Thyroid gland (tissue), 4 donors: ENCODE measurements at regions not wholly inside any gene's neighbourhood (a gene's known extent, or its start where the extent isn't known, plus 50 kb on each side); places are given as distances from the start of the nearest gene placed in this dataset.

Experiments
- DNase-seq, 2 donors: peaks; one replicate each; pipeline ENCODE4 v3.0.0-alpha.2; 2019
- H3K27ac ChIP-seq, 3 donors: fragments of 200-600 bp; sonication (generic); 1 replicate in 2 of 3; 2 replicates in 1 of 3; pipeline ENCODE4 v1.5.1; 2016 to 2019; ENCODE audit warnings: mild to moderate bottlenecking in 1 of 3, moderate library complexity in 1 of 3
- H3K27me3 ChIP-seq: fragments of 200-600 bp; sonication (generic); one replicate; pipeline ENCODE4 v1.5.1; 2019
- H3K36me3 ChIP-seq, 2 donors: fragments of 200-600 bp; sonication (generic); one replicate each; pipeline ENCODE4 v1.5.1; 2016 to 2019
- H3K4me1 ChIP-seq, 2 donors: fragments of 200-600 bp; sonication (generic); one replicate each; pipeline ENCODE4 v1.5.1; 2017 to 2019
- H3K4me3 ChIP-seq, 3 donors: fragments of 200-600 bp; sonication (generic); replicated peaks in 1 of 3; 1 replicate in 2 of 3; 2 replicates in 1 of 3; pipeline ENCODE4 v1.5.1; 2016; ENCODE audit warnings: mild to moderate bottlenecking in 1 of 3
- H3K9me3 ChIP-seq: fragments of 200-600 bp; sonication (generic); one replicate; pipeline ENCODE4 v1.5.1; 2017
- CTCF ChIP-seq, 6 experiments: fragments of 200-600 bp in 3 of 6; fragments of 450-650 bp in 3 of 6; sonication (generic) in 3 of 6; IDR thresholded peaks; one replicate each; pipeline ENCODE4 v1.5.1; 2016 to 2019; ENCODE audit warnings: antibody characterized with exemption in 6 of 6, mild to moderate bottlenecking in 2 of 6, inconsistent platforms in 1 of 6, moderate library complexity in 1 of 6
- POLR2A ChIP-seq, 2 donors: fragments of 450-650 bp; IDR thresholded peaks; one replicate each; pipeline ENCODE4 v1.6.1; 2017; ENCODE audit warnings: antibody characterized with exemption in 2 of 2, mild to moderate bottlenecking in 2 of 2, moderate library complexity in 1 of 2
- WGBS, 2 donors: methylation state at CpG; one replicate each; pipeline ENCODE4 v1.1.5; 2017; 5-methylcytosine and 5-hydroxymethylcytosine counted together
- intact Hi-C: fragments of 100-400 bp; cut with DNase I; formaldehyde crosslinking; loops from one replicate; pipeline ENCODE4 v1.15.1; 2023

GRCh38 chr9:88658311-88658822 is 123.4 kb downstream of the NXNL2 start:
- Histone ChIP-seq H3K36me3 (no peaks in the 10 kb centered on the region), H3K27ac (peak overlapping the region; percentile 16 to 85 (median 77)), H3K9me3 (no peaks in the 10 kb centered on the region), H3K4me3 (no peak overlapping the region), H3K4me1 (peaks cover 17 to 21% of the 10 kb centered on the region in 2 donors), H3K27me3 (no peaks in the 10 kb centered on the region)
- intact Hi-C loops: loop anchor here (2.0 kb wide), 1 partner anchor 342 kb away; no protein-coding TSS in a partner anchor
- DNase-seq: peak; percentile 92 to 96
- WGBS, 2 donors: 17 to 26% methylated on average over 7 of the region's 7 CpGs
- TF ChIP-seq POLR2A (IDR thresholded peaks at IDR 0.05): no peak
- TF ChIP-seq CTCF (IDR thresholded peaks at IDR 0.05): no peak

- H3K27ac ChIP-seq: peak overlapping the region in 2 of 3 donors; percentile 77 to 85
- TF ChIP-seq POLR2A (IDR thresholded peaks at IDR 0.05): no peak
- no peak for TF ChIP-seq CTCF (IDR thresholded peaks at IDR 0.05)
- H3K4me3 ChIP-seq: no peak overlapping the region
- WGBS, 2 donors: 57 to 74% methylated on average over 2 of the region's 2 CpGs
- intact Hi-C loops: loop anchor here (2.0 kb wide), 1 partner anchor 342 kb away; no protein-coding TSS in a partner anchor
- H3K4me1 ChIP-seq: peaks cover 14 to 17% of the 10 kb centered on the region in 2 donors
- no peaks in the 10 kb centered on the region for H3K27me3 ChIP-seq
- no peaks in the 10 kb centered on the region for H3K36me3 ChIP-seq
- H3K9me3 ChIP-seq: no peaks in the 10 kb centered on the region
- peak; percentile 20 to 39 for DNase-seq
Observed at GRCh38 chr9:88659126-88659525, 124.1 kb downstream of the NXNL2 start.

GRCh38 chr9:88660611-88661010 is 125.6 kb downstream of the NXNL2 start:
- Histone ChIP-seq H3K27ac (no peak overlapping the region), H3K4me1 (peaks cover 13 to 17% of the 10 kb centered on the region in 2 donors), H3K9me3 (no peaks in the 10 kb centered on the region), H3K27me3 (no peaks in the 10 kb centered on the region), H3K36me3 (no peaks in the 10 kb centered on the region), H3K4me3 (no peak overlapping the region)
- intact Hi-C loops: no loop called here
- TF ChIP-seq POLR2A (IDR thresholded peaks at IDR 0.05) (no peak), CTCF (IDR thresholded peaks at IDR 0.05) (peak in 5 of 6 experiments; percentile 17 to 63 (median 41))
- DNase-seq: peak; percentile 41 to 50
- WGBS, 2 donors: 26 to 33% methylated on average over 1 of the region's 1 CpG

GRCh38 chr9:88661759-88662158 is 126.8 kb downstream of the NXNL2 start:
- no peaks in the 10 kb centered on the region for H3K9me3 ChIP-seq
- TF ChIP-seq POLR2A (IDR thresholded peaks at IDR 0.05): no peak
- TF ChIP-seq CTCF (IDR thresholded peaks at IDR 0.05): peak in 3 of 6 experiments; percentile 10 to 19 (median 16)
- no peaks in the 10 kb centered on the region for H3K27me3 ChIP-seq
- H3K27ac ChIP-seq: no peak overlapping the region
- no peak overlapping the region for H3K4me3 ChIP-seq
- 78 to 96% methylated on average over 3 of the region's 3 CpGs for WGBS, 2 donors
- no peaks in the 10 kb centered on the region for H3K36me3 ChIP-seq
- intact Hi-C loops: no loop called here
- H3K4me1 ChIP-seq: peaks cover 13 to 17% of the 10 kb centered on the region in 2 donors
- no peak for DNase-seq

- intact Hi-C loops: no loop called here
- Histone ChIP-seq H3K4me1 (peaks cover 4 to 5% of the 10 kb centered on the region in 2 donors), H3K27me3 (no peaks in the 10 kb centered on the region), H3K4me3 (no peak overlapping the region), H3K36me3 (no peaks in the 10 kb centered on the region), H3K9me3 (no peaks in the 10 kb centered on the region), H3K27ac (no peak overlapping the region)
- WGBS, 2 donors: 83 to 90% methylated on average over 4 of the region's 4 CpGs
- DNase-seq: no peak
- TF ChIP-seq CTCF (IDR thresholded peaks at IDR 0.05) (no peak), POLR2A (IDR thresholded peaks at IDR 0.05) (no peak)
Observed at GRCh38 chr9:88663771-88664419, 128.9 kb downstream of the NXNL2 start.
